ENCODE measurements at regions not wholly inside any gene's neighbourhood (a gene's known extent, or its start where the extent isn't known, plus 50 kb on each side); places are given as distances from the start of the nearest gene placed in this dataset.

DNA sequence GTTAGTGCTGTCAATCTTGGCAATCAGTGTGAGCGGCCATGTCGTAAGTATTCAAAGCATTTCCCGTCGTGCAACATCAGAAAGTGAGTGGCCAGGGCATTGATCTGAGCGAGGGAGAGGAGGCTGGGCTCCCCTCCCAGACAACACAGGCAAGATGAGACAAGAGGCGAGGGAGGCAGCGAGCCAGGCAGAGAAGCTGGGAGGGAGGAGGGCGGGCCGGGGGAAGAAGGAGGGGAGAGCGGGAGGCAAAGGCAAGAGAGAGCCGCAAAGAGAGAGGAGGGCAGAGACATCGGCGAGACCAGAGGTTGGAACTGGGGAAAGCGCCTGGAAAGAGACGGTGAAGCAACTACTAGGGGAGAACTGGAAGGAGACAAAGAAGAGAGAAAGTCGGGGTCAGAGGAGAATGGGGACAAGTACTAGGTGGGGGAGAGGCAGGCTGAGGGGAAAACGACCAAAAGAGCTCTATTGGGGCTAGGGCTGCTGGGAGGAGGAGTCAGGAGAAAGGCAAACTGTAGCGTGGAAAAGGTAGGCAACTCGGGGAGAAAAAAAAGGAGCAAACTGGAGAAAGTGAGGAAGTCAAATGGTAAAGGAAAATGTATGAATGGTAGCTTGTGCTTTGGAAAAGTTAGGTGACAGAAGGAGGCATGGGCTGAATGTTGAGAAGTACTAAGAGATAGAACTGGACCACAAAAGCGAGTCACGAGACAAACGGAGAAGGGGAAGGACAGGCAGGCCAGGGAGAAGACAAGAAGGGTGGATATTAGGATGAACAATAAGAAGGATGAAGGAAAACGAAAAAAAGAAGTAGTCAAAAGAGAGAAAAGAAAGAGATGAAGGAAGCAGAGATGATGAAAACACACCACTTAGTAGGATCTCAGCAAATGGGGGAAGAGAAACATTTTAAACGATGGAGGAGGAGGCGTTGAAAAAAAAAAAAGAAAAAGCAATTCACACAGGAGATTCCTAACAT lies 130.5 kb upstream of the C11orf58 start:
- no peaks in the 10 kb centered on the region for H3K36me3 ChIP-seq
- no peak for TF ChIP-seq POLR2A (IDR thresholded peaks at IDR 0.05)
- TF ChIP-seq, protein P1, sequence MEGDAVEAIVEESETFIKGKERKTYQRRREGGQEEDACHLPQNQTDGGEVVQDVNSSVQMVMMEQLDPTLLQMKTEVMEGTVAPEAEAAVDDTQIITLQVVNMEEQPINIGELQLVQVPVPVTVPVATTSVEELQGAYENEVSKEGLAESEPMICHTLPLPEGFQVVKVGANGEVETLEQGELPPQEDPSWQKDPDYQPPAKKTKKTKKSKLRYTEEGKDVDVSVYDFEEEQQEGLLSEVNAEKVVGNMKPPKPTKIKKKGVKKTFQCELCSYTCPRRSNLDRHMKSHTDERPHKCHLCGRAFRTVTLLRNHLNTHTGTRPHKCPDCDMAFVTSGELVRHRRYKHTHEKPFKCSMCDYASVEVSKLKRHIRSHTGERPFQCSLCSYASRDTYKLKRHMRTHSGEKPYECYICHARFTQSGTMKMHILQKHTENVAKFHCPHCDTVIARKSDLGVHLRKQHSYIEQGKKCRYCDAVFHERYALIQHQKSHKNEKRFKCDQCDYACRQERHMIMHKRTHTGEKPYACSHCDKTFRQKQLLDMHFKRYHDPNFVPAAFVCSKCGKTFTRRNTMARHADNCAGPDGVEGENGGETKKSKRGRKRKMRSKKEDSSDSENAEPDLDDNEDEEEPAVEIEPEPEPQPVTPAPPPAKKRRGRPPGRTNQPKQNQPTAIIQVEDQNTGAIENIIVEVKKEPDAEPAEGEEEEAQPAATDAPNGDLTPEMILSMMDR (IDR thresholded peaks at IDR 0.05), result no peak
- TF ChIP-seq POLR2AphosphoS5 (IDR thresholded peaks at IDR 0.05), result no peak
- intact Hi-C loops (cut with DNase I; ENCODE audit: low total_unique reads), result loop anchor here (10.0 kb wide), 1 partner anchor 953 kb away; no protein-coding TSS in a partner anchor
- peaks cover 3 to 93% of the 10 kb centered on the region in 2 donors for H3K27me3 ChIP-seq
- peaks cover 0 to under 1% of the 10 kb centered on the region in 2 donors for H3K4me1 ChIP-seq
- no peak overlapping the region for H3K27ac ChIP-seq
- no peaks in the 10 kb centered on the region for H3K9me3 ChIP-seq
- peak overlapping the region; percentile 46 to 70 (median 54) for H3K4me3 ChIP-seq
- no peak for DNase-seq (ENCODE audit: low spot score in 2 of 2)

DNA sequence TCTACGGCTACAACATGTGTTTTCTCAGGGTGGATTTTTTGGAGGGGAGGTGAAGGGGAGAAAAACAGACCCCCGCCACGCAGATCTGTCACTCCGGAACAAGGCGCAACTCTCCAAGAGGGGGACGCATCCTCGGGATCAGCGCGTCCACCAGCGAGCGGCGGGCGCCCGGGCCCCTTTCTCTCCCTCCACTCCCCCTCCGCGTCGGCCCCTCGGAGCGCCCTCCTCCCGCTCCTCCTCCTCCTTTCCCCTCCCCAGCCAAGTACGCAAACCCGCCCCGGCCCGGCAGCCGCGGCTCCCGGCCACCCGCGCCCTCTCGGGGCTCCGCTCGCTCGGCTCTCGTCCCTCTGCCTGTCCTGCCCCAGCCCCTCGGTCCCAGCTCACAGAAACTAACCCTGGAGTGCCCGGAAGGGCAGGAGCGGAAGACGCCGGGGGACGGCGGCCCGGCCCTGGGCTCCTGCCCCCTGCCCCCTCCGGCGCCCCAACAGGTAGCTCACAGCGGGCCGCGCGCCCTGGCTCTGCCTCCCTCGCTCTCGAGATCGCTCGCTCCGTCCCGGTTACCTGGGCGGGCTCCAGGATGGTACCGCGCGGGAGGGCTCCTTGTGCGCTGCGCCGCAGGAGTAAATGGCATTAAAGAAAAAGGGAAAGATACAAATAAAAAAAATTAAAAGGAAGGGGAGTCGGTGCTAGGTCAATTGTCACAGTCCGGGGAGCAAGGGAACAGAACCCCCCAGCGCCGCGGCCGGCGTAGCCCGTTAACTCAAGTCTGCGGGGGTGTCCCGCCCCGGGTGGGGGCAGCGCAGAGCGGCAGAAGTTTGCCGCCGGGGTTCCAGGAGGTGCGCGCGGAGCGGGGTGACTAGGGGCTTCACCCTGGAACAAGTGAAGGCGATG lies 131.4 kb upstream of the C11orf58 start:
- peaks cover 3 to 92% of the 10 kb centered on the region in 2 donors for H3K27me3 ChIP-seq
- H3K4me3 ChIP-seq, result peak overlapping the region; percentile 46 to 70 (median 54)
- no peaks in the 10 kb centered on the region for H3K9me3 ChIP-seq
- peak overlapping the region in 1 of 2 donors; percentile 65 for H3K27ac ChIP-seq
- TF ChIP-seq, protein P1 (IDR thresholded peaks at IDR 0.05), result no peak
- TF ChIP-seq POLR2AphosphoS5 (IDR thresholded peaks at IDR 0.05) (no peak), POLR2A (IDR thresholded peaks at IDR 0.05) (no peak)
- no peak for DNase-seq (ENCODE audit: low spot score in 2 of 2)
- no peaks in the 10 kb centered on the region for H3K36me3 ChIP-seq
- intact Hi-C loops (cut with DNase I; ENCODE audit: low total_unique reads), result loop anchor here (10.0 kb wide), 1 partner anchor 952 kb away; no protein-coding TSS in a partner anchor
- H3K4me1 ChIP-seq, result no peaks in the 10 kb centered on the region

DNA sequence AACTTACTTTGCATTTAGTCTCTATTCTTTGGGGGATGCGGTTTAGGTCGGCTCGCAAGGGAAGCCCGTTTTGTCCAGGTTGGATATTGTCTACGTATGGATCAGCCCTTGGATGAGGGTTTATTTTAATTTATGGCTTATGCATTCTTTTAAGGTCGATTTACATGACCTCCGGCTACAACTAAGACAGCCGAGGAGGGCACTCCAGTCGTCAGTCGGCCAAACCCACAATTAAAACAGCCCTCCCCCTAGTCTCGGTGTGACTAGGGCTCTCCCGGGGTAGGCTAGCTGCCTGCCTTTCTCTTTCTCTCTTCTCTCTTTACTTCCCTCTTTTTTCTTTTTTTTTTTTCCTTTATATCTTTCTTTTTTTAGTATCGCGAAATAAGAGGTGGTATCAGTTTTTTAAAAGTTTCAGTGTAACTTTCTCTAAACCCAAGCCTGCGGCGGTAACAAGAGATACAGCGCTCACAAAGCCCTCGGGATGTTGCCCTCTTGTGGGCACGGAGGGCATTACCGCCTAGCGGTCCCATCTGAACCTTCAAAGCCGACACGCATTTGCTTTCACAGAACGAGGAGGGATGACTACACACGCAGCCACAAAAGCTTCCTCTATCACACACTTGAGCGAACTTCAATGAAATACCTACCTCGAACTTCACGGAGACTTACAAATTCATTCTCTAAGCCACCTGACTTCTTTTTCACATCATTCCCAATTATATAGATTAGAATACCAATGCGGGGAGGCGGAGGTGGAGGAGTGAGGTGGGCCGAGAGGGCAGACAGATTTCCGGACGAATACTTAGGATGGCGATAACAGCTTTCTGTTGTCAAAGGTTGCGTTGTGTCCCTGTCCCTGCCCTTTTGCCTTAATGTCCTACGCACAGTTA lies 132.3 kb upstream of the C11orf58 start:
- Histone ChIP-seq H3K4me3 (peak overlapping the region; percentile 46 to 70 (median 54)), H3K27ac (peak overlapping the region in 1 of 2 donors; percentile 65), H3K4me1 (no peaks in the 10 kb centered on the region), H3K36me3 (no peaks in the 10 kb centered on the region), H3K27me3 (peaks cover 3 to 83% of the 10 kb centered on the region in 2 donors), H3K9me3 (no peaks in the 10 kb centered on the region)
- intact Hi-C loops (cut with DNase I; ENCODE audit: low total_unique reads), result loop anchor here (10.0 kb wide), 1 partner anchor 951 kb away; no protein-coding TSS in a partner anchor
- DNase-seq (ENCODE audit: low spot score in 2 of 2), result peak; percentile 79 to 90
- TF ChIP-seq, protein P1 (IDR thresholded peaks at IDR 0.05), result peak; percentile 88 to 91 (median 90)
- TF ChIP-seq POLR2AphosphoS5 (IDR thresholded peaks at IDR 0.05) (peak in 2 of 3 donors; percentile 21 to 66), POLR2A (IDR thresholded peaks at IDR 0.05) (no peak)

DNA sequence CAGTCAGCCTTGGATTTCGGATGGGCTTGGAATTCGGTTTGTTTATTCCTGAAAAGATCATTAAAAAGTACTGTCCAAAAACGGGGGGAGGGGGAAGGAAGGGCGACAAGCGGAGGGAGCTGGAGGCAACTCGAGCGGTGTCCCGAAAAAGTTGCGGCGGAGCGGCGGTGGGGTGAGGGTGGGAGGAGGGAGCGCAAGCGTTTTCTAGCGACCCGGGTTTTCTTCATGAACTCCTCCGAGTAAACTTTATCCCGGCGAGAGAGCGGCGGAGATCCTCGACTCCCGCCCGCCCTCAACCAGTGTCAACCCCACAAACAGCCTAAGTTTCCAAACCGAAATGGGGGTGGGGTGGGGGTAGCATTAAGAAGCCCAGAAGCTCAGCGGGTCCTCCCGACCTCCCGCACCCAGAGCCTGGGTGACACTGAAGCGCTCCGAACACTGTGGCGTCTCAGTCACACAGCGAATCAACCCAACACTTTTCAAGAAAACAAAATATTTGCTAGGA lies 133.0 kb upstream of the C11orf58 start:
- Histone ChIP-seq H3K4me3 (peak overlapping the region; percentile 46 to 70 (median 54)), H3K4me1 (no peaks in the 10 kb centered on the region), H3K27ac (peak overlapping the region in 1 of 2 donors; percentile 41), H3K9me3 (no peaks in the 10 kb centered on the region), H3K36me3 (no peaks in the 10 kb centered on the region), H3K27me3 (peaks cover 0 to 76% of the 10 kb centered on the region in 2 donors)
- TF ChIP-seq POLR2A (IDR thresholded peaks at IDR 0.05) (no peak), POLR2AphosphoS5 (IDR thresholded peaks at IDR 0.05) (no peak)
- TF ChIP-seq, protein P1 (IDR thresholded peaks at IDR 0.05), result no peak
- intact Hi-C loops (cut with DNase I; ENCODE audit: low total_unique reads), result loop anchor here (10.0 kb wide), 1 partner anchor 951 kb away; no protein-coding TSS in a partner anchor
- no peak for DNase-seq (ENCODE audit: low spot score in 2 of 2)
